SH-SY5Y (cell line): ENCODE measurements at regions not wholly inside any gene's neighbourhood (a gene's known extent, or its start where the extent isn't known, plus 50 kb on each side); places are given as distances from the start of the nearest gene placed in this dataset.

Experiments
- GATA2 ChIP-seq: IDR thresholded peaks from 2 replicates; pipeline ENCODE4 v1.6.1; 2011; ENCODE audit warnings: mild to moderate bottlenecking, low read depth, low read length
- GATA3 ChIP-seq: IDR thresholded peaks from 2 replicates; pipeline ENCODE4 v1.6.1; 2011; ENCODE audit warnings: low read depth, mild to moderate bottlenecking, low read length, moderate library complexity

GRCh38 chr3:181998828-181999227 is 287.1 kb downstream of the SOX2 start:
- TF ChIP-seq GATA2 = no peak
- TF ChIP-seq GATA3 = no peak
